Caco-2 (cell line): ENCODE measurements at regions not wholly inside any gene's neighbourhood (a gene's known extent, or its start where the extent isn't known, plus 50 kb on each side); places are given as distances from the start of the nearest gene placed in this dataset.

ENCODE experiments used
- BruUV-seq: library from RNA; stranded (reverse); fragments of 400-500 nt; replicated peaks from 2 replicates; lab custom pipeline; 2021; lab: Mats Ljungman, UMichigan
- CTCF ChIA-PET: fragments of 300-600 bp; sonication (Branson Sonifier 250); formaldehyde crosslinking; loops from one replicate; lab custom pipeline; 2022; ENCODE audit warnings: antibody characterized with exemption; lab: Charles Lee
- POLR2A ChIA-PET: fragments of 300-600 bp; sonication (Branson Sonifier 250); formaldehyde crosslinking; loops from one replicate; lab custom pipeline; 2022; ENCODE audit warnings: antibody characterized with exemption; lab: Charles Lee
- DNase-seq, 2 experiments: peaks; one replicate each; pipeline versions ENCODE4 v3.0.0 to v3.0.0-alpha.2; 2020 to 2022
- H3K27me3 ChIP-seq: replicated peaks from 2 replicates; pipeline ENCODE4 v1.6.0; 2011; ENCODE audit warnings: low read length; ENCODE audit not compliant: control insufficient read depth, insufficient read depth
- H3K36me3 ChIP-seq: 2 replicates; pipeline ENCODE4 v1.5.1; 2011; ENCODE audit warnings: low read length; ENCODE audit not compliant: control insufficient read depth, insufficient read depth
- H3K4me1 ChIP-seq: fragments of 250-450 bp; sonication (Bioruptor Pico); 2 replicates; pipeline ENCODE4 v1.5.1; 2020; ENCODE audit warnings: mild to moderate bottlenecking
- H3K4me3 ChIP-seq: 2 replicates; pipeline ENCODE4 v1.5.1; 2011; ENCODE audit warnings: low read depth, mild to moderate bottlenecking, control low read depth, low read length
- H3K9me3 ChIP-seq: fragments of 250-450 bp; sonication (Bioruptor Pico); 2 replicates; pipeline ENCODE4 v1.5.1; 2020; ENCODE audit warnings: mild to moderate bottlenecking, moderate library complexity
- H3K27ac Mint-ChIP-seq: one replicate; pipeline ENCODE4 v1.8.0; 2022; ENCODE audit warnings: mixed read lengths; ENCODE audit not compliant: unreplicated experiment
- H3K27me3 Mint-ChIP-seq: one replicate; pipeline ENCODE4 v1.8.0; 2022; ENCODE audit warnings: mixed read lengths; ENCODE audit not compliant: insufficient read depth, unreplicated experiment
- H3K36me3 Mint-ChIP-seq: one replicate; pipeline ENCODE4 v1.8.0; 2022; ENCODE audit warnings: mild to moderate bottlenecking, mixed read lengths; ENCODE audit not compliant: insufficient read depth, unreplicated experiment
- H3K4me1 Mint-ChIP-seq: one replicate; pipeline ENCODE4 v1.8.0; 2022; ENCODE audit warnings: low read depth, mixed read lengths; ENCODE audit not compliant: unreplicated experiment
- H3K4me3 Mint-ChIP-seq: one replicate; pipeline ENCODE4 v1.8.0; 2022; ENCODE audit warnings: mild to moderate bottlenecking, moderate library complexity, mixed read lengths; ENCODE audit not compliant: unreplicated experiment
- H3K9me3 Mint-ChIP-seq: one replicate; pipeline ENCODE4 v1.8.0; 2022; ENCODE audit warnings: mixed read lengths; ENCODE audit not compliant: unreplicated experiment
- CTCF ChIP-seq, 2 experiments: fragments of 200-600 bp in 1 of 2; IDR thresholded peaks; 1 replicate in 1 of 2; 2 replicates in 1 of 2; pipeline versions ENCODE4 v1.5.1 to v1.8.0; 2011 to 2022; ENCODE audit warnings: antibody characterized with exemption in 1 of 2, control low read depth in 1 of 2, inconsistent platforms in 1 of 2, low read depth in 1 of 2, low read length in 1 of 2, mild to moderate bottlenecking in 1 of 2, moderate library complexity in 1 of 2; ENCODE audit not compliant: insufficient read depth in 1 of 2, severe bottlenecking in 1 of 2, unreplicated experiment in 1 of 2
- intact Hi-C: fragments of 100-400 bp; cut with micrococcal nuclease; formaldehyde crosslinking; loops from one replicate; pipeline ENCODE4 v1.10.0; 2022; ENCODE audit not compliant: unreplicated experiment

GRCh38 chr20:50270034-50270395 lies 79.4 kb downstream of the CEBPB start:
- Mint-ChIP-seq H3K4me3 (no peak overlapping the region), H3K27me3 (no peaks in the 10 kb centered on the region), H3K9me3 (no peaks in the 10 kb centered on the region), H3K27ac (no peak overlapping the region), H3K36me3 (peaks cover 6% of the 10 kb centered on the region), H3K4me1 (peaks cover 23% of the 10 kb centered on the region)
- H3K9me3 ChIP-seq: no peaks in the 10 kb centered on the region
- POLR2A ChIA-PET: no interaction called here
- H3K4me1 ChIP-seq: peaks cover 21% of the 10 kb centered on the region
- CTCF ChIA-PET: no interaction called here
- no peak overlapping the region for H3K4me3 ChIP-seq
- TF ChIP-seq CTCF (IDR thresholded peaks at IDR 0.05; ENCODE audit: insufficient read depth in 1 of 2, low read depth in 1 of 2, low read length in 1 of 2, severe bottlenecking in 1 of 2, unreplicated experiment in 1 of 2): no peak
- no peak for DNase-seq
- intact Hi-C loops: no loop called here
- no TSS peak for BruUV-seq
- no peaks in the 10 kb centered on the region for H3K27me3 ChIP-seq
- no peaks in the 10 kb centered on the region for H3K36me3 ChIP-seq

- TF ChIP-seq CTCF (IDR thresholded peaks at IDR 0.05; ENCODE audit: insufficient read depth in 1 of 2, low read depth in 1 of 2, low read length in 1 of 2, severe bottlenecking in 1 of 2, unreplicated experiment in 1 of 2): no peak
- Mint-ChIP-seq H3K9me3 (no peaks in the 10 kb centered on the region), H3K36me3 (peaks cover 4% of the 10 kb centered on the region), H3K4me3 (no peak overlapping the region), H3K27ac (no peak overlapping the region), H3K27me3 (no peaks in the 10 kb centered on the region), H3K4me1 (peaks cover 23% of the 10 kb centered on the region)
- H3K36me3 ChIP-seq: no peaks in the 10 kb centered on the region
- H3K27me3 ChIP-seq: no peaks in the 10 kb centered on the region
- peaks cover 21% of the 10 kb centered on the region for H3K4me1 ChIP-seq
- intact Hi-C loops: no loop called here
- CTCF ChIA-PET: interaction anchor here (0.5 kb wide), 1 partner anchor 84 kb away, joined by 6 read pairs; no protein-coding TSS in a partner anchor
- no peaks in the 10 kb centered on the region for H3K9me3 ChIP-seq
- no TSS peak for BruUV-seq
- POLR2A ChIA-PET: no interaction called here
- DNase-seq: no peak
- H3K4me3 ChIP-seq: no peak overlapping the region
These were observed 79.9 kb downstream of the CEBPB start for GRCh38 chr20:50270569-50270968.

- ChIA-PET CTCF (interaction anchor here (0.5 to 0.9 kb wide), 2 partner anchors 80 to 84 kb away, joined by 3 to 6 read pairs; partner anchors contain the start of gene CEBPB), POLR2A (no interaction called here)
- Histone ChIP-seq H3K27me3 (no peaks in the 10 kb centered on the region), H3K36me3 (no peaks in the 10 kb centered on the region), H3K9me3 (no peaks in the 10 kb centered on the region), H3K4me1 (peaks cover 21% of the 10 kb centered on the region), H3K4me3 (no peak overlapping the region)
- Mint-ChIP-seq H3K27me3 (no peaks in the 10 kb centered on the region), H3K36me3 (no peaks in the 10 kb centered on the region), H3K4me1 (peaks cover 23% of the 10 kb centered on the region), H3K9me3 (no peaks in the 10 kb centered on the region), H3K27ac (peak overlapping the region; percentile 2), H3K4me3 (no peak overlapping the region)
- no peak for TF ChIP-seq CTCF (IDR thresholded peaks at IDR 0.05; ENCODE audit: insufficient read depth in 1 of 2, low read depth in 1 of 2, low read length in 1 of 2, severe bottlenecking in 1 of 2, unreplicated experiment in 1 of 2)
- no TSS peak for BruUV-seq
- no peak for DNase-seq
- intact Hi-C loops: no loop called here
These were observed 80.5 kb downstream of the CEBPB start for GRCh38 chr20:50271176-50271575.
